ENCODE measurements at regions not wholly inside any gene's neighbourhood (a gene's known extent, or its start where the extent isn't known, plus 50 kb on each side); places are given as distances from the start of the nearest gene placed in this dataset.

- TF ChIP-seq CTCF (conservative IDR thresholded peaks at IDR 0.05; ENCODE audit: low read length): no peak
- no peak for TF ChIP-seq EZH2phosphoT487 (IDR thresholded peaks at IDR 0.05; ENCODE audit: borderline replicate concordance)
These were observed 121.3 kb upstream of the HNMT start for GRCh38 chr2:137842952-137843351.
